HCT116 (cell line): ENCODE measurements at regions not wholly inside any gene's neighbourhood (a gene's known extent, or its start where the extent isn't known, plus 50 kb on each side); places are given as distances from the start of the nearest gene placed in this dataset.
A peak's percentile ranks its signal among the peaks of the same experiment; 100 is the strongest.

ENCODE experiments used
- ATAC-seq: fragments of 200-7000 bp; cut with Tn5 transposase; 2 replicates; pipeline ENCODE4 v1.9.1; 2020; ENCODE audit warnings: mild to moderate bottlenecking, moderate library complexity
- BruUV-seq: library from RNA; stranded (reverse); fragments of 400-500 nt; replicated peaks from 2 replicates; lab custom pipeline; 2021; lab: Mats Ljungman, UMichigan
- CTCF ChIA-PET: fragments of 300-600 bp; sonication (Branson Sonifier 250); formaldehyde crosslinking; loops from one replicate; lab custom pipeline; 2021; ENCODE audit warnings: antibody characterized with exemption; lab: Charles Lee
- POLR2A ChIA-PET: fragments of 300-600, 350-600 bp; sonication (Branson Sonifier 250); formaldehyde crosslinking; loops from one replicate; lab custom pipeline; 2021; ENCODE audit warnings: antibody characterized with exemption; lab: Charles Lee
- RAD21 ChIA-PET, 2 experiments: fragments of 300-600 bp; sonication (Branson Sonifier 250); formaldehyde crosslinking; loops; one replicate each; lab custom pipeline; 2023; ENCODE audit warnings: low total read pairs in 2 of 2; ENCODE audit not compliant: uncharacterized antibody in 2 of 2, unreplicated experiment in 2 of 2, low non-redundant PET in 1 of 2; lab: Charles Lee
- DNase-seq: peaks from one replicate; pipeline ENCODE4 v3.0.0-alpha.2; 2010; ENCODE audit warnings: low read depth, low spot score
- H2AFZ ChIP-seq: fragments of 200-600 bp; shearing (Covaris generic), sonication (generic); 2 replicates; pipeline ENCODE4 v1.6.1; 2017; ENCODE audit warnings: low read depth, mixed run types, mixed read lengths, antibody characterized with exemption, low read length; ENCODE audit not compliant: poor library complexity, severe bottlenecking
- H3K27ac ChIP-seq: 2 replicates; pipeline ENCODE4 v1.5.1; 2012; ENCODE audit warnings: low read depth, low read length
- H3K27me3 ChIP-seq: fragments of 200-600 bp; sonication (generic); 2 replicates; pipeline ENCODE4 v1.6.1; 2016; ENCODE audit warnings: mixed run types, low read length, mixed read lengths; ENCODE audit not compliant: insufficient read depth
- H3K36me3 ChIP-seq, 2 experiments: fragments of 200-500 bp in 1 of 2; fragments of 200-600 bp in 1 of 2; sonication (Bioruptor generic) in 1 of 2; sonication (generic) in 1 of 2; 2 replicates each; pipeline versions ENCODE4 v1.5.1 to v1.6.1; 2014 to 2016; ENCODE audit warnings: low read length in 2 of 2, inconsistent platforms in 1 of 2, mixed read lengths in 1 of 2, mixed run types in 1 of 2; ENCODE audit not compliant: insufficient read depth in 2 of 2, control insufficient read depth in 1 of 2
- H3K4me1 ChIP-seq, 2 experiments: fragments of 200-600 bp in 1 of 2; sonication (generic) in 1 of 2; 2 replicates each; pipeline versions ENCODE4 v1.5.1 to v1.6.1; 2012 to 2017; ENCODE audit warnings: low read length in 2 of 2, inconsistent platforms in 1 of 2, mild to moderate bottlenecking in 1 of 2, mixed read lengths in 1 of 2, mixed run types in 1 of 2, moderate library complexity in 1 of 2; ENCODE audit not compliant: insufficient read depth in 2 of 2, control insufficient read depth in 1 of 2
- H3K4me2 ChIP-seq: fragments of 200-600 bp; sonication (generic); 2 replicates; pipeline ENCODE4 v1.6.1; 2017; ENCODE audit warnings: mixed run types, low read length, mixed read lengths
- H3K4me3 ChIP-seq, 2 experiments: fragments of 200-600 bp in 1 of 2; sonication (generic) in 1 of 2; replicated peaks in 1 of 2; 2 replicates each; pipeline ENCODE4 v1.5.1; 2011 to 2016; ENCODE audit warnings: low read length in 2 of 2, control low read depth in 1 of 2, low read depth in 1 of 2, mild to moderate bottlenecking in 1 of 2, mixed read lengths in 1 of 2, mixed run types in 1 of 2
- H3K79me2 ChIP-seq: fragments of 200-600 bp; sonication (generic); 2 replicates; pipeline ENCODE4 v1.6.1; 2017; ENCODE audit warnings: mild to moderate bottlenecking, mixed run types, low read length, moderate library complexity, mixed read lengths; ENCODE audit not compliant: insufficient read depth
- H3K9ac ChIP-seq: fragments of 200-600 bp; sonication (generic); 2 replicates; pipeline ENCODE4 v1.6.1; 2016; ENCODE audit warnings: low read length, mixed read lengths
- H3K9me2 ChIP-seq: fragments of 200-600 bp; sonication (generic), shearing (Covaris generic); 2 replicates; pipeline ENCODE4 v1.6.1; 2017; ENCODE audit warnings: mixed run types, mild to moderate bottlenecking, moderate library complexity; ENCODE audit not compliant: insufficient read depth
- H3K9me3 ChIP-seq, 2 experiments: fragments of 200-500 bp in 1 of 2; fragments of 200-600 bp in 1 of 2; sonication (Bioruptor generic) in 1 of 2; sonication (generic) in 1 of 2; 2 replicates each; pipeline ENCODE4 v1.6.1; 2014 to 2017; ENCODE audit warnings: low read length in 2 of 2, mixed read lengths in 2 of 2, inconsistent platforms in 1 of 2, low read depth in 1 of 2, mild to moderate bottlenecking in 1 of 2, mixed run types in 1 of 2, moderate library complexity in 1 of 2; ENCODE audit not compliant: control insufficient read depth in 1 of 2, insufficient read depth in 1 of 2
- H4K20me1 ChIP-seq: fragments of 200-600 bp; sonication (generic), shearing (Covaris generic); 2 replicates; pipeline ENCODE4 v1.6.1; 2017; ENCODE audit warnings: mixed run types, mild to moderate bottlenecking, moderate library complexity; ENCODE audit not compliant: insufficient read depth
- CBX3 ChIP-seq: IDR thresholded peaks from 2 replicates; pipeline ENCODE4 v1.6.1; 2012; ENCODE audit warnings: low read depth
- CEBPB ChIP-seq: IDR thresholded peaks from 2 replicates; pipeline ENCODE4 v1.6.1; 2012; ENCODE audit warnings: low read depth
- EGR1 ChIP-seq: IDR thresholded peaks from 2 replicates; pipeline ENCODE4 v1.6.1; 2012; ENCODE audit warnings: low read depth
- EZH2phosphoT487 ChIP-seq: fragments of 200-600 bp; IDR thresholded peaks from 2 replicates; pipeline ENCODE4 v1.6.1; 2018; ENCODE audit warnings: antibody characterized with exemption, borderline replicate concordance
- POLR2AphosphoS5 ChIP-seq: IDR thresholded peaks from 2 replicates; pipeline ENCODE4 v1.6.1; 2011; ENCODE audit warnings: mild to moderate bottlenecking, low read depth, low read length, moderate library complexity
- SIN3A ChIP-seq: IDR thresholded peaks from 2 replicates; pipeline ENCODE4 v1.6.1; 2012; ENCODE audit warnings: low read depth
- SP1 ChIP-seq: IDR thresholded peaks from 2 replicates; pipeline ENCODE4 v1.6.1; 2012; ENCODE audit warnings: low read depth
- SRF ChIP-seq: IDR thresholded peaks from 2 replicates; pipeline ENCODE4 v1.6.1; 2012; ENCODE audit warnings: low read depth
- ZBTB33 ChIP-seq: IDR thresholded peaks from 2 replicates; pipeline ENCODE4 v1.6.1; 2011; ENCODE audit warnings: mild to moderate bottlenecking, low read length, moderate library complexity; ENCODE audit not compliant: insufficient replicate concordance; ENCODE audit errors: extremely low read depth
- ZFX ChIP-seq: fragments of 450-650 bp; IDR thresholded peaks from 2 replicates; pipeline ENCODE4 v1.6.1; 2017
- intact Hi-C: fragments of 100-400 bp; cut with micrococcal nuclease; formaldehyde crosslinking; loops from 2 replicates; pipeline ENCODE4 v1.10.0; 2022
- TF ChIP-seq, protein P1 (sequence below): IDR thresholded peaks from 2 replicates; pipeline ENCODE4 v1.6.1; 2012

- DNase-seq: no peak
- no peak for ATAC-seq
- Histone ChIP-seq H4K20me1 (no peaks in the 10 kb centered on the region), H3K4me1 (peaks cover 71 to 93% of the 10 kb centered on the region in 2 experiments), H3K9ac (peak overlapping the region; percentile 45), H3K9me3 (no peaks in the 10 kb centered on the region), H3K27me3 (no peaks in the 10 kb centered on the region), H3K4me3 (no peak overlapping the region), H3K79me2 (peaks cover 11% of the 10 kb centered on the region; the same call in 1 of the 2 replicates), H2AFZ (no peak overlapping the region), H3K27ac (peak overlapping the region; percentile 100), H3K36me3 (no peaks in the 10 kb centered on the region), H3K9me2 (no peaks in the 10 kb centered on the region), H3K4me2 (0 out of 2 replicates have a peak overlapping the region, but pooled peaks have one; percentile 7)
- ChIA-PET RAD21 (no interaction called here), POLR2A (interaction anchor here (0.7 to 1.6 kb wide), 3 partner anchors 9 to 63 kb away, joined by 3 to 8 read pairs (median 4); no protein-coding TSS in a partner anchor), CTCF (no interaction called here)
- intact Hi-C loops: no loop called here
- TF ChIP-seq SIN3A (no peak), CBX3 (no peak), POLR2AphosphoS5 (no peak), ZBTB33 (no peak), EZH2phosphoT487 (no peak), ZFX (no peak), SP1 (no peak), EGR1 (no peak), CEBPB (no peak), SRF (no peak)
- TF ChIP-seq, protein P1, sequence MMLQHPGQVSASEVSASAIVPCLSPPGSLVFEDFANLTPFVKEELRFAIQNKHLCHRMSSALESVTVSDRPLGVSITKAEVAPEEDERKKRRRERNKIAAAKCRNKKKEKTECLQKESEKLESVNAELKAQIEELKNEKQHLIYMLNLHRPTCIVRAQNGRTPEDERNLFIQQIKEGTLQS: no peak
- BruUV-seq: no TSS peak
Measured at GRCh38 chr12:75756771-75757170, 245.4 kb upstream of the KRR1 start.
